Neural progenitor cell (in vitro differentiated cells): ENCODE measurements at regions not wholly inside any gene's neighbourhood (a gene's known extent, or its start where the extent isn't known, plus 50 kb on each side); places are given as distances from the start of the nearest gene placed in this dataset.

Experiments used
- DNase-seq: peaks from one replicate; pipeline ENCODE4 v3.0.0-alpha.2; 2016; ENCODE audit warnings: low spot score
- H2AFZ ChIP-seq: fragments of 200-600 bp; sonication (generic); replicated peaks from 2 replicates; pipeline ENCODE4 v1.6.1; 2016; ENCODE audit warnings: antibody characterized with exemption
- H3F3A ChIP-seq: fragments of 200-600 bp; sonication (generic); 2 replicates; pipeline ENCODE4 v1.6.1; 2016; ENCODE audit warnings: antibody characterized with exemption, low read depth
- H3K27ac ChIP-seq: fragments of 200-600 bp; sonication (generic); 2 replicates; pipeline ENCODE4 v1.5.1; 2016; ENCODE audit warnings: mild to moderate bottlenecking
- H3K27me3 ChIP-seq: fragments of 200-600 bp; sonication (generic); 2 replicates; pipeline ENCODE4 v1.6.1; 2016; ENCODE audit warnings: mild to moderate bottlenecking, moderate library complexity
- H3K36me3 ChIP-seq: fragments of 200-600 bp; sonication (generic); 2 replicates; pipeline ENCODE4 v1.5.1; 2016
- H3K4me1 ChIP-seq: fragments of 200-600 bp; sonication (generic); 2 replicates; pipeline ENCODE4 v1.6.1; 2016; ENCODE audit warnings: mixed run types
- H3K4me2 ChIP-seq: fragments of 200-600 bp; sonication (generic); 2 replicates; pipeline ENCODE4 v1.6.1; 2016
- H3K4me3 ChIP-seq: fragments of 200-600 bp; sonication (generic); 2 replicates; pipeline ENCODE4 v1.5.1; 2016
- H3K79me2 ChIP-seq: fragments of 200-600 bp; sonication (generic); 2 replicates; pipeline ENCODE4 v1.6.1; 2016; ENCODE audit warnings: low read depth
- H3K9ac ChIP-seq: fragments of 200-600 bp; sonication (generic); 2 replicates; pipeline ENCODE4 v1.6.1; 2016
- H3K9me3 ChIP-seq: fragments of 200-600 bp; sonication (generic); 2 replicates; pipeline ENCODE4 v1.5.1; 2016; ENCODE audit warnings: low read depth
- H4K20me1 ChIP-seq: fragments of 200-600 bp; sonication (generic); 2 replicates; pipeline ENCODE4 v1.6.1; 2016; ENCODE audit warnings: low read depth
- H3K27ac Mint-ChIP-seq: 3 replicates; pipeline ENCODE4 v1.8.0; 2021; ENCODE audit warnings: mixed read lengths
- H3K27me3 Mint-ChIP-seq: 2 replicates; pipeline ENCODE4 v1.8.0; 2022; ENCODE audit warnings: low read depth, mild to moderate bottlenecking, inconsistent platforms, moderate library complexity, mixed read lengths; ENCODE audit not compliant: insufficient read depth
- H3K36me3 Mint-ChIP-seq: 3 replicates; pipeline ENCODE4 v1.8.0; 2021; ENCODE audit warnings: mixed read lengths
- H3K4me1 Mint-ChIP-seq: 3 replicates; pipeline ENCODE4 v1.8.0; 2021; ENCODE audit warnings: mixed read lengths
- H3K4me3 Mint-ChIP-seq: 3 replicates; pipeline ENCODE4 v1.8.0; 2021; ENCODE audit warnings: mild to moderate bottlenecking, moderate library complexity, mixed read lengths
- H3K9me3 Mint-ChIP-seq: 3 replicates; pipeline ENCODE4 v1.8.0; 2020; ENCODE audit warnings: mixed read lengths
- EZH2 ChIP-seq: fragments of 200-600 bp; sonication (generic); IDR thresholded peaks from 2 replicates; pipeline ENCODE4 v1.6.1; 2017; ENCODE audit warnings: antibody characterized with exemption, mild to moderate bottlenecking, moderate library complexity
- EZH2phosphoT487 ChIP-seq: fragments of 200-600 bp; sonication (generic); IDR thresholded peaks from 2 replicates; pipeline ENCODE4 v1.6.1; 2017; ENCODE audit warnings: antibody characterized with exemption
- TF ChIP-seq, protein P1 (sequence below): fragments of 200-600 bp; sonication (generic); IDR thresholded peaks from 2 replicates; pipeline ENCODE4 v1.5.1; 2017; ENCODE audit warnings: antibody characterized with exemption, mild to moderate bottlenecking

GRCh38 chr3:44019736-44020135 is 221.9 kb upstream of the TOPAZ1 start:
- Histone ChIP-seq H3K4me3 (peak overlapping the region; percentile 26), H3F3A (peaks cover 38% of the 10 kb centered on the region), H3K4me2 (peak overlapping the region; percentile 99), H3K9me3 (no peaks in the 10 kb centered on the region), H3K27ac (peak overlapping the region; percentile 73), H3K4me1 (peaks cover 40% of the 10 kb centered on the region), H3K79me2 (no peaks in the 10 kb centered on the region), H3K27me3 (peaks cover 19% of the 10 kb centered on the region), H4K20me1 (no peaks in the 10 kb centered on the region), H3K36me3 (no peaks in the 10 kb centered on the region), H3K9ac (no peak overlapping the region), H2AFZ (peak overlapping the region; percentile 66)
- H3K9me3 Mint-ChIP-seq: no peaks in the 10 kb centered on the region
- no peak for TF ChIP-seq EZH2
- TF ChIP-seq EZH2phosphoT487: peak; percentile 53
- no peak overlapping the region for H3K27ac Mint-ChIP-seq
- H3K4me3 Mint-ChIP-seq: no peak overlapping the region
- DNase-seq: peak; percentile 80
- H3K27me3 Mint-ChIP-seq: peaks cover 15% of the 10 kb centered on the region
- no peaks in the 10 kb centered on the region for H3K36me3 Mint-ChIP-seq
- peaks cover 37% of the 10 kb centered on the region for H3K4me1 Mint-ChIP-seq

DNA sequence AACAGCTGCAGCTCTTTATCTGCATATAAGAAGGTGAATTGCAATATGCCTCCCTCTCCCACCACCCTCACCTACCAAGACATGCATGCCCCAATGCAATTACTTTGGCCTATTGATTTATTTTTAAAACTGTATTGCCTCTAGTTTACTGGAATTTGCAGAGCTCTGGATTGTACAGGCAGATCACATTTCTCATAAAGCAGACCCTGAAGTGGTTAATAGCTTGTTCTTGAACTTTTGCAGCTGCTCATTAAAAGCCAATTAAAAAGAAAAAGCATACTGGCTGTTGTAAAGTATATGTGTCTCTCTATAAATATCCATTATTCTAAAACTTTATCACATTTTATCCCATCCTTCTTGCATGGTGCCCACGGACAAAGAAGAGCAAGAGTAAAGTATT is 221.5 kb upstream of the TOPAZ1 start:
- Histone ChIP-seq H3K4me1 (peaks cover 40% of the 10 kb centered on the region), H3K36me3 (no peaks in the 10 kb centered on the region), H2AFZ (peak overlapping the region; percentile 66), H3F3A (peaks cover 38% of the 10 kb centered on the region), H3K27ac (peak overlapping the region; percentile 73), H3K9ac (no peak overlapping the region), H3K27me3 (peaks cover 19% of the 10 kb centered on the region), H4K20me1 (no peaks in the 10 kb centered on the region), H3K4me2 (peak overlapping the region; percentile 99), H3K4me3 (peak overlapping the region; percentile 26), H3K79me2 (no peaks in the 10 kb centered on the region), H3K9me3 (no peaks in the 10 kb centered on the region)
- Mint-ChIP-seq H3K36me3 (no peaks in the 10 kb centered on the region), H3K27me3 (peaks cover 15% of the 10 kb centered on the region), H3K9me3 (no peaks in the 10 kb centered on the region), H3K27ac (no peak overlapping the region), H3K4me3 (no peak overlapping the region), H3K4me1 (peaks cover 37% of the 10 kb centered on the region)
- DNase-seq: no peak
- no peak for TF ChIP-seq EZH2phosphoT487
- TF ChIP-seq EZH2: no peak
- TF ChIP-seq, protein P1, sequence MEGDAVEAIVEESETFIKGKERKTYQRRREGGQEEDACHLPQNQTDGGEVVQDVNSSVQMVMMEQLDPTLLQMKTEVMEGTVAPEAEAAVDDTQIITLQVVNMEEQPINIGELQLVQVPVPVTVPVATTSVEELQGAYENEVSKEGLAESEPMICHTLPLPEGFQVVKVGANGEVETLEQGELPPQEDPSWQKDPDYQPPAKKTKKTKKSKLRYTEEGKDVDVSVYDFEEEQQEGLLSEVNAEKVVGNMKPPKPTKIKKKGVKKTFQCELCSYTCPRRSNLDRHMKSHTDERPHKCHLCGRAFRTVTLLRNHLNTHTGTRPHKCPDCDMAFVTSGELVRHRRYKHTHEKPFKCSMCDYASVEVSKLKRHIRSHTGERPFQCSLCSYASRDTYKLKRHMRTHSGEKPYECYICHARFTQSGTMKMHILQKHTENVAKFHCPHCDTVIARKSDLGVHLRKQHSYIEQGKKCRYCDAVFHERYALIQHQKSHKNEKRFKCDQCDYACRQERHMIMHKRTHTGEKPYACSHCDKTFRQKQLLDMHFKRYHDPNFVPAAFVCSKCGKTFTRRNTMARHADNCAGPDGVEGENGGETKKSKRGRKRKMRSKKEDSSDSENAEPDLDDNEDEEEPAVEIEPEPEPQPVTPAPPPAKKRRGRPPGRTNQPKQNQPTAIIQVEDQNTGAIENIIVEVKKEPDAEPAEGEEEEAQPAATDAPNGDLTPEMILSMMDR: no peak

DNA sequence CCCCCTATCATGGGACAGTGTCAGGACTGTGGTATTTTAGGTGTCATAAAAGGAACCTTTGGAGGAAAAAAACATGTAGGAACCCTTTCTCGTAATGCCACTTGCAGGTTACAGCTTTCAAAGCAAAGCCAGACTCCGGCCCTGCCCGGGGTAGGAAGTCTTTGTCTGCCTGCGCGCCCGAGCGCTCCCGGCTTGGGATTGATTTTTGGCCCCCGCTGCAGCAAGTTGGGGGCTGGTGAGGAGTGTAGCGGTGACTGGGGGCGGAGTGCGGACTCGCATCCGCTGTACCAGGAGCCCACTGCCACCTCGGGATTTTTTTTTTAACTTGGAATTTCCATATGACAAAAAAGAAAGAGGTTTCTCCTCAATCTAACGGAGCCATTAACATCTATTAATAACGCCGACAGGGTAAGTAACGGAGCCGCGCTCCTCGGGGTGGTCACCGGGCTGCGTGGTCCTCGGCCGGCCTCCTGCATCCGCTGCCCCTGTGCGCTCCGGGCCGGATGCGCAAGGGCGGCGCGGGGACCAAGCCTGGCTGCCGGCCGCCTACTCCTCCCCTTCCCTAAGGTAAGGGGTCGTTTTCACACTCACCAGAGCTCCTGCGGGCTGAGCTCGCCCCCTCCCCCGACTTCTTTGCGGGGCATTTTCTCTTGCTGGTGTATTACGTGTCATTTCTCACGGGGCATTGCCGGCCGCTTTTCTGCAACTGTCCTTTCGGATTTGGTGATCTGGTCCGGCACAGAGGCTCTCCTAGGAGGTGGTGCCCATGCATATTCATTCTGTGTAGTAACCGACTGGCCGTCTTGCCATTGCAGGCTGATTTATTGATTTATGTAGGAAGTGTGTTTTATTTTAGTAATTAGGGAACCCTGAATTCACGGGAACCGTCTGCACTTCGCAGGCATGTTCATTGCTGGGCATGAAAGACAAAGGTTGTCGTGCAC is 219.8 kb upstream of the TOPAZ1 start:
- H3K27me3 Mint-ChIP-seq: peaks cover 15% of the 10 kb centered on the region

More for the DNA sequence above, 219.8 kb upstream of the TOPAZ1 start:
- Mint-ChIP-seq H3K27ac (no peak overlapping the region), H3K36me3 (no peaks in the 10 kb centered on the region), H3K4me3 (peak overlapping the region; percentile 82), H3K4me1 (peaks cover 34% of the 10 kb centered on the region), H3K9me3 (no peaks in the 10 kb centered on the region)
- Histone ChIP-seq H4K20me1 (no peaks in the 10 kb centered on the region), H3K4me2 (peak overlapping the region; percentile 99), H3K36me3 (no peaks in the 10 kb centered on the region), H3K79me2 (no peaks in the 10 kb centered on the region), H3K27me3 (peaks cover 19% of the 10 kb centered on the region), H3K4me1 (peaks cover 40% of the 10 kb centered on the region), H3K9me3 (no peaks in the 10 kb centered on the region), H3K4me3 (peak overlapping the region; percentile 84), H2AFZ (peak overlapping the region; percentile 94), H3K27ac (no peak overlapping the region), H3K9ac (no peak overlapping the region), H3F3A (peaks cover 38% of the 10 kb centered on the region)
- TF ChIP-seq, protein P1: no peak
- TF ChIP-seq EZH2: peak; percentile 55
- TF ChIP-seq EZH2phosphoT487: peak; percentile 45
- peak; percentile 67 for DNase-seq
